ENCODE measurements at regions not wholly inside any gene's neighbourhood (a gene's known extent, or its start where the extent isn't known, plus 50 kb on each side); places are given as distances from the start of the nearest gene placed in this dataset.

DNA sequence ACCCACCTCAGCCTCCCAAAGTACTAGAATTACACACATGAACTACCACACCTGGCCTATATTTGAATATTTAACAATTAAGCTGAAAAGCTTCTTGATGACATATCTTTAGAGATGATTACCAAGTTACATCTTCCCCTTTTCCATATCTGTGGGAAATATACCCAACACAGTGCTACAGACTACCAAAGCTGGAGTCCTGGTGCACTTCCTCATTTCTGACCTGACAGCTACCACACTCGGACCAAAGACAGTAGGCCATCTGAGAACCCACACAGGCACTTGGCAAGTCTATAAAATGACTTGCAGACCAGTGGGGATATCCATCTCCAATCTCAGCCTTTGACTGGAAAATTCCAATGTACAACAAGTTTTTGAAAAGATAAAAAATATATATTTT, 270.4 kb upstream of the KLF14 start:
- H3K4me3 Mint-ChIP-seq, result no peak overlapping the region
- Histone ChIP-seq H3K4me1 (ENCODE audit: control insufficient read depth in 1 of 2, extremely low read depth in 1 of 2, insufficient read depth in 2 of 2, low read length in 2 of 2) (peaks cover 2 to 22% of the 10 kb centered on the region in 2 experiments), H3K36me3 (ENCODE audit: control insufficient read depth in 2 of 2, extremely low read depth in 1 of 2, insufficient read depth in 1 of 2, low read length in 1 of 2) (peaks cover 0 to 16% of the 10 kb centered on the region in 2 donors), H3K27ac (ENCODE audit: low read length) (no peak overlapping the region), H3K9me3 (no peaks in the 10 kb centered on the region), H3K27me3 (replicated peaks in 1 of 2; ENCODE audit: control insufficient read depth in 2 of 2, extremely low read depth in 1 of 2, insufficient read depth in 2 of 2, low read length in 1 of 2) (no peaks in the 10 kb centered on the region), H3K4me3 (ENCODE audit: control insufficient read depth in 1 of 2, extremely low read depth in 1 of 2, low read length in 1 of 2) (no peak overlapping the region)
- ATAC-seq (replicated peaks in 1 of 4) (no peak), DNase-seq (no peak)
- H3K27me3 Mint-ChIP-seq, result no peaks in the 10 kb centered on the region
- ChIA-PET CTCF (interaction anchor here (0.6 to 5.5 kb wide), 8 partner anchors 8 to 56 kb away, joined by 3 to 34 read pairs (median 3); no protein-coding TSS in a partner anchor), POLR2A (interaction anchor here in 1 of 2 donors (0.8 to 1.0 kb wide), 3 partner anchors 9 to 93 kb away, joined by 3 read pairs; no protein-coding TSS in a partner anchor)
- H3K27ac Mint-ChIP-seq, result peak overlapping the region in 1 of 2 donors; percentile 2
- peaks cover 48% of the 10 kb centered on the region for H3K36me3 Mint-ChIP-seq
- peaks cover 72 to 89% (median 78%) of the 10 kb centered on the region in 3 donors for H3K4me1 Mint-ChIP-seq
- WGBS (ENCODE audit: insufficient coverage), result no CpG with 5 or more reads among the region's 1 CpG
- H3K9me3 Mint-ChIP-seq, result peaks cover 0 to 7% (median 5%) of the 10 kb centered on the region in 3 donors

DNA sequence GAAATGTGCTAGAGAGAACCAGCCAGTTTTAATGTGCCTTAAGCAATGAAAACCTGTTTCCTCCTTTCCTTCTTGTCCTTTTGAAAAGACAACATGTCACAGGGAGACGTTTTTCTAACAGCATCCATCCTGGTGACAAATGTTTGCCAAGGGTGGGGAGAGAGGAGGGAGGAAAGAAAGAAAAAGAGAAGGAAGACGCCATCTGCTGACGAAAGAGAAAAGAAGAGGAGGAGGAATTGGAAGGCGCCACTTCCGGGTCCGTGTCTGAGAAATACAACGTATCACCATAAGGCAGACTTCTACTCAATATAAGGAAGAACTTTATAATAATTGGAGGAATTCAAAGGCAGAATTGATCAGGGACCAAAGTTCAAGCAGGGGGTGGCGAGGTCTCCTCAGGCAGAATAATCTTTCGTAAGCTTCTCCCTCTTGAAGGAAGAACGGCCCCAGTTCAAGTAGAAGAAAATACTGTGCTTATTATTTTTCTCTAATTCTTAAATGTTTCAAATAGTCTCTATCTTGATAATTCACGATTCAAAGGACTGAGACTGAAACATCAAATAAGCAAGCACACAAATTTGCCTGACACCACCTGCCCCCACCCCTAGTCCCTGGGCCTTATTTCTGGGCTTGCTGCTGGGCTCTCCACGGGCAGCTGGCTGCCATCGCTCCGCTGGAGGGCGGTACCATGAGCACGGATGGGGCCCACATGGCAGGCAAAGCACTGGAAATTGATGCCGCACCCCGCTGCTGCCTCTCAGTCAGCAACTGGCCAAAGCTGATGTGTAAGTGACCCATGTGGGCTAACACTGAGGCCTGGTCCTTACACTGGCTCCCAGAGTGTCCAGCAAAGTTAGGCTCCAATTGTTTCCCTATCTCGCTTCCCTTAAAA, 273.7 kb upstream of the KLF14 start:
- DNase-seq (peak in 32 of 35 experiments; percentile 32 to 80 (median 54)), ATAC-seq (replicated peaks in 1 of 4) (peak; percentile 51 to 55 (median 53))
- peak overlapping the region; percentile 17 to 52 (median 41) for H3K4me3 Mint-ChIP-seq
- Histone ChIP-seq H3K27me3 (replicated peaks in 1 of 2; ENCODE audit: control insufficient read depth in 2 of 2, extremely low read depth in 1 of 2, insufficient read depth in 2 of 2, low read length in 1 of 2) (no peaks in the 10 kb centered on the region), H3K27ac (ENCODE audit: low read length) (peak overlapping the region; percentile 69), H3K4me1 (ENCODE audit: control insufficient read depth in 1 of 2, extremely low read depth in 1 of 2, insufficient read depth in 2 of 2, low read length in 2 of 2) (peaks cover 6 to 42% of the 10 kb centered on the region in 2 experiments), H3K4me3 (ENCODE audit: control insufficient read depth in 1 of 2, extremely low read depth in 1 of 2, low read length in 1 of 2) (peak overlapping the region in 1 of 2 donors; percentile 1), H3K36me3 (ENCODE audit: control insufficient read depth in 2 of 2, extremely low read depth in 1 of 2, insufficient read depth in 1 of 2, low read length in 1 of 2) (peaks cover 0 to 7% of the 10 kb centered on the region in 2 donors), H3K9me3 (no peaks in the 10 kb centered on the region)
- H3K9me3 Mint-ChIP-seq, result peaks cover 0 to 3% (median 3%) of the 10 kb centered on the region in 3 donors
- H3K27ac Mint-ChIP-seq, result peak overlapping the region; percentile 92 to 95
- ChIA-PET POLR2A (interaction anchor here (0.5 to 0.6 kb wide), 3 partner anchors 75 to 188 kb away, joined by 3 to 7 read pairs (median 7); no protein-coding TSS in a partner anchor), CTCF (interaction anchor here (0.6 to 2.0 kb wide), 12 partner anchors 11 to 113 kb away, joined by 3 to 16 read pairs (median 6); no protein-coding TSS in a partner anchor)
- H3K36me3 Mint-ChIP-seq, result peaks cover 34% of the 10 kb centered on the region
- H3K27me3 Mint-ChIP-seq, result no peaks in the 10 kb centered on the region
- peaks cover 86 to 95% (median 91%) of the 10 kb centered on the region in 3 donors for H3K4me1 Mint-ChIP-seq
- 55% methylated on average over 8 of the region's 19 CpGs for WGBS (ENCODE audit: insufficient coverage)

DNA sequence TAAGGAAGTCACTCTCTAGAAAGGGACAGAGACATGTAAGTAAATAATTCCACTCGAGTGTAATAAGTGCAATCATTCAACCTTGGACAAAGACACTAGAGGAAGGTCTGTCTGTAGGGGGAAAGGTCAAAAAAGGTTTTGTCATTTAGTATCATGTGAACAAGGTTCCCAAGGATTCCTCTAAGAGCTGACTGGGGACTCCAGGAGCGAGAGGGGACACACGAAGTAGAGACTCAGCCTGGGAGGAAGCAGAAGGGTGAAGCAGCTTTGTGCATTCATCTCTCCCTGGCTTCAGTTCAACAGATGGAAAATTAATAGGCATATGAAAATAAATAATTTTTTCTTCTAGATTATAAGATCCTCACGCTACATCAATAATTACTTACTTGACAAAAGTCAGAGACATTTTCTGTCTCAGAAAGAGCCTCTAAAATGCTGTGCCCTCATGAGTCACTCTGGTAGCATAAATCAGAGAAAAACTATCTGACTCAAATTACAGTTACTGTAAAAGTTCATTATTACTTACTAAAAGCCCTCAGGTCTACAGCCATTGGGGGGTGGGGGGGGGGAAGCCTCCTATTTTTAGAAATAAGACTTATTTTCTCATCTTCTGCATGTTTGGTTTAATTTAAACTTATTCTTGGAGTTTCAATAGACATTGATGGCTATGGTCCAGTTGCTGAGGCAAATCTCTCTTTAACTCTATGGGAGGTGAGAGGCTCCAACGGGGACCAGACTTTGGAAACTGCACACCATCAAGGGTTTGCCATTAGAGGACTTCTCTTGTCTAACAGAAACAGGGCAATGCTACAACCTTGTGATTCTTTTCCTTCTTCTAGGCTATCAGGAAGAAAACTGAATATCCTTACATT, 275.1 kb upstream of the KLF14 start:
- no CpG with 5 or more reads among the region's 5 CpGs for WGBS (ENCODE audit: insufficient coverage)
- H3K27me3 ChIP-seq (replicated peaks in 1 of 2; ENCODE audit: control insufficient read depth in 2 of 2, extremely low read depth in 1 of 2, insufficient read depth in 2 of 2, low read length in 1 of 2), result no peaks in the 10 kb centered on the region
- peaks cover 6 to 54% of the 10 kb centered on the region in 2 experiments for H3K4me1 ChIP-seq (ENCODE audit: control insufficient read depth in 1 of 2, extremely low read depth in 1 of 2, insufficient read depth in 2 of 2, low read length in 2 of 2)
- ChIA-PET CTCF (interaction anchor here in 1 of 2 donors (0.9 to 1.4 kb wide), 4 partner anchors 10 to 29 kb away, joined by 3 read pairs; no protein-coding TSS in a partner anchor), POLR2A (interaction anchor here (0.6 to 1.1 kb wide), 2 partner anchors 27 to 90 kb away, joined by 3 read pairs; no protein-coding TSS in a partner anchor)
- peak overlapping the region; percentile 69 for H3K27ac ChIP-seq (ENCODE audit: low read length)
- H3K36me3 Mint-ChIP-seq, result peaks cover 29% of the 10 kb centered on the region
- no peak overlapping the region for H3K4me3 ChIP-seq (ENCODE audit: control insufficient read depth in 1 of 2, extremely low read depth in 1 of 2, low read length in 1 of 2)
- H3K4me1 Mint-ChIP-seq, result peaks cover 93 to 98% (median 93%) of the 10 kb centered on the region in 3 donors
- H3K9me3 ChIP-seq, result no peaks in the 10 kb centered on the region
- H3K4me3 Mint-ChIP-seq, result peak overlapping the region; percentile 21 to 76 (median 35)
- peak overlapping the region; percentile 85 to 95 for H3K27ac Mint-ChIP-seq
- peaks cover 0 to 4% of the 10 kb centered on the region in 2 donors for H3K36me3 ChIP-seq (ENCODE audit: control insufficient read depth in 2 of 2, extremely low read depth in 1 of 2, insufficient read depth in 1 of 2, low read length in 1 of 2)
- no peaks in the 10 kb centered on the region for H3K27me3 Mint-ChIP-seq
- no peak for DNase-seq
- no peaks in the 10 kb centered on the region for H3K9me3 Mint-ChIP-seq
- no peak for ATAC-seq (replicated peaks in 1 of 4)

DNA sequence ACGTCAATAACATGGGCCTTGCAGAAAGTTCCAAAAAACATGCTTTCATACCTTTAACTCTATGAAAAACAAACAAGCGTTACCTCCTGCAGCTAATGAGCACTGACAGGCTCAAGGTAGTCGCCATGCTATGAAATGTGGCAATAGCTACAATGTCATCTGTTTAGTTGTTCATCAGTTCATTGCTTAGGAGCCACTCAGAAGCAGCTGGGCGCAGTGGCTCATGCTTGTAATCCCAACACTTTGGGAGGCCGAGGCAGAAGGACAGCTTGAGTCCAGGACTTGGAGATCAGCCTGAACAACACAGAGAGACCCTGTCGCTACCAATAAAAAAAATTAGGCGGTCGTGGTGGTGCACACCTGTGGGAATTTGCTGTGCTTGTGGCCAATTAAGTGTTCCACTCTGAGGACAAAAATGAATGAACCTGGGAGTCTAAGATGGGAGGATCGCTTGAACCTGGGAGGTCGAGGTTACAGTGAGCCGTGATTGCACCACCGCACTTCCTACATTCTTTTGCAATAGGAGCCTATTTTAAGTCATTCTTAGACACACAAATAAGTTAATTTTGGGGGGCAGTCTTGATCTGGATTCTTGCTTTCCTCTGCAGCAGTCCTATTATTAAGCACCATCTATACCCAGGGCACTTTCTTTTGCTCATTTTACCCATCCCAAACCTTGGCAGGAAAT, 276.2 kb upstream of the KLF14 start:
- DNase-seq, result no peak
- Histone ChIP-seq H3K27ac (ENCODE audit: low read length) (peak overlapping the region; percentile 69), H3K4me3 (ENCODE audit: control insufficient read depth in 1 of 2, extremely low read depth in 1 of 2, low read length in 1 of 2) (no peak overlapping the region), H3K27me3 (replicated peaks in 1 of 2; ENCODE audit: control insufficient read depth in 2 of 2, extremely low read depth in 1 of 2, insufficient read depth in 2 of 2, low read length in 1 of 2) (no peaks in the 10 kb centered on the region), H3K36me3 (ENCODE audit: control insufficient read depth in 2 of 2, extremely low read depth in 1 of 2, insufficient read depth in 1 of 2, low read length in 1 of 2) (peaks cover 0 to 3% of the 10 kb centered on the region in 2 donors), H3K9me3 (no peaks in the 10 kb centered on the region), H3K4me1 (ENCODE audit: control insufficient read depth in 1 of 2, extremely low read depth in 1 of 2, insufficient read depth in 2 of 2, low read length in 2 of 2) (peaks cover 6 to 54% of the 10 kb centered on the region in 2 experiments)
- no peaks in the 10 kb centered on the region for H3K9me3 Mint-ChIP-seq
- no peak for ATAC-seq (replicated peaks in 1 of 4)
- peak overlapping the region; percentile 4 to 76 (median 61) for H3K4me3 Mint-ChIP-seq
- WGBS (ENCODE audit: insufficient coverage), result 86% methylated on average over 7 of the region's 12 CpGs
- CTCF ChIA-PET, result interaction anchor here (0.6 to 1.4 kb wide), 5 partner anchors 9 to 116 kb away, joined by 3 to 4 read pairs (median 3); no protein-coding TSS in a partner anchor
- H3K36me3 Mint-ChIP-seq, result peaks cover 25% of the 10 kb centered on the region
- H3K27ac Mint-ChIP-seq, result peak overlapping the region; percentile 85 to 95
- POLR2A ChIA-PET, result interaction anchor here in 1 of 2 donors (1.1 kb wide), 1 partner anchor 28 kb away, joined by 3 read pairs; no protein-coding TSS in a partner anchor
- H3K4me1 Mint-ChIP-seq, result peaks cover 92 to 96% (median 92%) of the 10 kb centered on the region in 3 donors
- H3K27me3 Mint-ChIP-seq, result no peaks in the 10 kb centered on the region

DNA sequence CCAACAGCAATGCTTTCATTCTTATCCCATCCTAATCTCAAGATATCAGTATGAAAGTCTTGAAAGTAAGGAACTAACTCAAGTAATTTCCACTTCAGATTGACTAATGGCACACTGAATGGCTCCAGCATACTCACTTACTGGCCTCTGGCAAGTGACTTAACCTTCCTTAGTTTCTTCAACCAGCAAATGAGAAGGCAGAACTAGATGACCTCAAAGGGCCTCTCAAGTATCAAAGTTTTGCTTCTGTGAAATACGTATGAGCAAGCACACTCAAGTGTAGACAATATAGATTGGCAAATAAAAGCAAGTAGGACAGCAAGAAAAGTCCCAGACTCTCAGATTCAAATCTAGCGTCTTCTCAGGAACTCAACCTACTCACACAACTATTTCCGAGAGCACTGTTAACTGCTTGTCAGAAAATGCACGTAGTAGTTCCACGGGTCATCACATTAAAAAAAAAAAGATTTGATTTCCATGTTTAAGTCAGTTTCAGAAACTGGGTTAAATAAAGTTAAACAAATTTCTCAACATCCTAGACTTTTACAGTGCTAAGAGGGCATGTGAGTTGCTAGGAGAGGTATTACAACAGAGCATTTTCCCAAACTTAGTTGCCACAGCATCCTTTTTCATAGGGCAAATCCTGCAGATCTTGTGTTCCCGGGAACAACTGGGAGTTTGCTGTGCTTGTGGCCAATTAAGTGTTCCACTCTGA, 276.9 kb upstream of the KLF14 start:
- peaks cover 92 to 96% (median 94%) of the 10 kb centered on the region in 3 donors for H3K4me1 Mint-ChIP-seq
- Histone ChIP-seq H3K36me3 (ENCODE audit: control insufficient read depth in 2 of 2, extremely low read depth in 1 of 2, insufficient read depth in 1 of 2, low read length in 1 of 2) (no peaks in the 10 kb centered on the region), H3K27me3 (replicated peaks in 1 of 2; ENCODE audit: control insufficient read depth in 2 of 2, extremely low read depth in 1 of 2, insufficient read depth in 2 of 2, low read length in 1 of 2) (no peaks in the 10 kb centered on the region), H3K4me1 (ENCODE audit: control insufficient read depth in 1 of 2, extremely low read depth in 1 of 2, insufficient read depth in 2 of 2, low read length in 2 of 2) (peaks cover 6 to 57% of the 10 kb centered on the region in 2 experiments), H3K4me3 (ENCODE audit: control insufficient read depth in 1 of 2, extremely low read depth in 1 of 2, low read length in 1 of 2) (no peak overlapping the region), H3K9me3 (no peaks in the 10 kb centered on the region), H3K27ac (ENCODE audit: low read length) (peak overlapping the region; percentile 69)
- ChIA-PET POLR2A (interaction anchor here in 1 of 2 donors (0.7 kb wide), 1 partner anchor 123 kb away, joined by 9 read pairs; no protein-coding TSS in a partner anchor), CTCF (interaction anchor here in 1 of 2 donors (0.7 to 2.4 kb wide), 4 partner anchors 28 to 114 kb away, joined by 3 to 20 read pairs (median 6); no protein-coding TSS in a partner anchor)
- peaks cover 24% of the 10 kb centered on the region for H3K36me3 Mint-ChIP-seq
- H3K4me3 Mint-ChIP-seq, result peak overlapping the region; percentile 60 to 76 (median 61)
- peak; percentile 24 to 45 (median 31) for ATAC-seq (replicated peaks in 1 of 4)
- peak in 1 of 35 experiments; percentile 46 for DNase-seq
- 0% methylated on average over 1 of the region's 6 CpGs for WGBS (ENCODE audit: insufficient coverage)
- H3K27ac Mint-ChIP-seq, result peak overlapping the region; percentile 85 to 95
- no peaks in the 10 kb centered on the region for H3K27me3 Mint-ChIP-seq
- H3K9me3 Mint-ChIP-seq, result no peaks in the 10 kb centered on the region

Data from T-cell (primary cell).